GM13976 (cell line): ENCODE measurements at regions not wholly inside any gene's neighbourhood (a gene's known extent, or its start where the extent isn't known, plus 50 kb on each side); places are given as distances from the start of the nearest gene placed in this dataset.
"Not testable (repeated sequence)": the region's sequence is repeated elsewhere in the genome, so short reads cannot be mapped to it uniquely, and the experiment has no call there.

Source experiments
- DNase-seq: peaks from one replicate; pipeline ENCODE4 v3.0.0; 2012; ENCODE audit warnings: low spot score
- in situ Hi-C: fragments of 300-500 bp; cut with MboI; formaldehyde crosslinking; loops from one replicate; pipeline ENCODE4 v1.12.0; 2022; ENCODE audit warnings: low sequenced_read_pairs, mixed read lengths, inconsistent platforms; ENCODE audit not compliant: unreplicated experiment
- TF ChIP-seq, protein P1 (sequence below): IDR thresholded peaks from 2 replicates; pipeline ENCODE4 v1.5.1; 2012; ENCODE audit warnings: borderline replicate concordance, mild to moderate bottlenecking; ENCODE audit not compliant: insufficient read depth; ENCODE audit errors: extremely low read depth, missing control alignments, control extremely low read depth

- TF ChIP-seq, protein P1, sequence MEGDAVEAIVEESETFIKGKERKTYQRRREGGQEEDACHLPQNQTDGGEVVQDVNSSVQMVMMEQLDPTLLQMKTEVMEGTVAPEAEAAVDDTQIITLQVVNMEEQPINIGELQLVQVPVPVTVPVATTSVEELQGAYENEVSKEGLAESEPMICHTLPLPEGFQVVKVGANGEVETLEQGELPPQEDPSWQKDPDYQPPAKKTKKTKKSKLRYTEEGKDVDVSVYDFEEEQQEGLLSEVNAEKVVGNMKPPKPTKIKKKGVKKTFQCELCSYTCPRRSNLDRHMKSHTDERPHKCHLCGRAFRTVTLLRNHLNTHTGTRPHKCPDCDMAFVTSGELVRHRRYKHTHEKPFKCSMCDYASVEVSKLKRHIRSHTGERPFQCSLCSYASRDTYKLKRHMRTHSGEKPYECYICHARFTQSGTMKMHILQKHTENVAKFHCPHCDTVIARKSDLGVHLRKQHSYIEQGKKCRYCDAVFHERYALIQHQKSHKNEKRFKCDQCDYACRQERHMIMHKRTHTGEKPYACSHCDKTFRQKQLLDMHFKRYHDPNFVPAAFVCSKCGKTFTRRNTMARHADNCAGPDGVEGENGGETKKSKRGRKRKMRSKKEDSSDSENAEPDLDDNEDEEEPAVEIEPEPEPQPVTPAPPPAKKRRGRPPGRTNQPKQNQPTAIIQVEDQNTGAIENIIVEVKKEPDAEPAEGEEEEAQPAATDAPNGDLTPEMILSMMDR: no peak
- in situ Hi-C loops: no loop called here
- DNase-seq: no peak
Observed at GRCh38 chr7:97419898-97420297, 302.4 kb downstream of the SDHAF3 start.

DNA sequence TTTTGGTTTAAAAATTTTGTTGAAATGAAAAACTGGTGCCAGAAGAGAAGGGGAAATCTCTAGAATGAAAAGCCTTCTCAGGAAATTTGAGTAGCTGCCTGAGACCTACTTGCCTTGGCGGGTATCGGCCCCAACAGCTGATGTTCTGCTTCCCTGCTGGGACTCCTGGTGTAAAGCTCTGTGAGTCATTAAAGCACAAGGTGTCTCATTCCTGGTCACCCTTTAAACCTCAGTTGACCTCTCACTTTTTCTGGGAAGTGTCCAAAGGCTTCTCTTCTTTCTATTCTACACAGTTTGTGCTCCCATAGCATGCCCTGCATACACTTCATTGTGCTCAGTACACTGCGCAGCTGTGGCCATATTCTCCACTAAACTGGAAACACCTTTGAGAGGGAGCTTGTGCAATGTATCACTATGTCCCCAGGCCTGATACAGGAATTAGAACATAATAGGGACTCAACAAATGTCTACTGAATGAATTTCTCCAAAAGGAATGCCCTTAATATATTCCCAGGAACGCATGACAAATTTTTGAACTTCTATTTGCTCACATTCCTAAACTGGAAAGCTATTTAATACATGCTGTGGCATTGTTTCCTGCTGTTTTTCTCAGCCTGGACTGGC lies 303.9 kb downstream of the SDHAF3 start:
- TF ChIP-seq, protein P1: no peak
- DNase-seq: no peak
- in situ Hi-C loops: no loop called here

- no peak for DNase-seq
- TF ChIP-seq, protein P1: no peak
- in situ Hi-C loops: no loop called here
Observed at GRCh38 chr7:97422046-97422445, 304.5 kb downstream of the SDHAF3 start.

DNA sequence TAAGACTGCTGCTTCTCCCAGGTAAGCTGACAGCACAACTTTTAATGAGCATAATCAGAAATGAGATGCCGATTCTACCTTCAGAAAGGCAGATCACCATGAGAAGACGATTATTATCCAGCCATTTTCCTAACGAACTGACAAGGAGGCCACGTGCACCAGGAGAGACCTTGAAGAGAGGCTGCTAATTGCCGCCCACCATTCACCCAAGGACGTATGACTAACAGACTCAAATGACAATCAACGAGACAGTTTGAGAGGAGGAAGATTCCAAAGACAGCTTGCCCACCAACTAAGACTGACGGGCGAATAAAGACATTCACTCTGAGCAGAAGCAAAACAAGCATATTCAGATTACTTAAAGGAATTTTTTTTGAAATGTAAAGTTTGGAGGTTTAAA lies 301.9 kb upstream of the TAC1 start:
- DNase-seq: no peak
- in situ Hi-C loops: no loop called here
- TF ChIP-seq, protein P1: no peak

- DNase-seq: no peak
- TF ChIP-seq, protein P1: no peak
- in situ Hi-C loops: no loop called here
Observed at GRCh38 chr7:97439637-97440214, 292.2 kb upstream of the TAC1 start.

DNA sequence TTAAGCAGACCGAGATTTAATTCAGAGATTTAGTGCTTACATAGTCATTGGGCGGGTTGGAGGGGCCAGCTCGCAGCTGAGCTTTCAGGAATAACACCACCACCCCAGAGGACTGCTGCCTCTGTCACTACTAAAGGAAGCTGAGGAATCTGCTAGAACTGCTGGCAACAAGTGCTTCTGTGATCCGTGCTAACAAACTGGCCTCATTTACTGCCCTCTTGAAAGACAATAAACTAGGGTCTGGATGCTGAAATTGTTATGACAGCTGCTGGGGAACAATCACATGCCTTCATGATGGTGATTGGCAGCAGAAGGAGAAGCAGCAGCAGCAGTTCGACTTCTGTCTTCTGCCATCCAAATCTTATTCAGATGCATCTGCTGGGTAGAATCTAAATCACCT lies 285.5 kb upstream of the TAC1 start:
- in situ Hi-C loops: no loop called here
- TF ChIP-seq, protein P1: no peak
- DNase-seq: no peak

DNA sequence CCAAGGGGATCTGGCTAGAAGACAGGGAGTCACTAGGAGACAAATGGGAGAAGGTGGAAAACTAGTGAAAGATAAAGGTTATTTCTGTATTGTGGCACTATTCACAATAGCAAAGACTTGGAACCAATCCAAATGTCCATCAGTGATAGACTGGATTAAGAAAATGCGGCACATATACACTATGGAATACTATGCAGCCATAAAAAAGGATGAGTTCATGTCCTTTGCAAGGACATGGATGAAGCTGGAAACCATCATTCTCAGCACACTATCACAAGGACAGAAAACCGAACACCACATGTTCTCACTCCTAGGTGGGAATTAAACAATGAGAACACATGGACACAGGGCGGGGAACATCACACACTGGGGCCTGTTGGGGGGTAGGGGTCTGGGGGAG lies 282.4 kb upstream of the TAC1 start:
- in situ Hi-C loops: not testable (repeated sequence)

More for the DNA sequence above, 282.4 kb upstream of the TAC1 start:
- not testable (repeated sequence) for DNase-seq
